Activated naive CD4-positive, alpha-beta T cell (primary cell): ENCODE measurements at regions not wholly inside any gene's neighbourhood (a gene's known extent, or its start where the extent isn't known, plus 50 kb on each side); places are given as distances from the start of the nearest gene placed in this dataset.

Source experiments
- DNase-seq, 4 experiments: peaks; one replicate each; lab custom pipeline; 2025; lab: John Stamatoyannopoulos, UW

GRCh38 chr5:2569774-2570542 lies 181.5 kb downstream of the IRX2 start:
- DNase-seq, result no peak

- DNase-seq, result no peak
These were observed 182.3 kb downstream of the IRX2 start for GRCh38 chr5:2569176-2569575.

- no peak for DNase-seq
These were observed 185.2 kb downstream of the IRX2 start for GRCh38 chr5:2566284-2566683.

- no peak for DNase-seq
These were observed 186.3 kb downstream of the IRX2 start for GRCh38 chr5:2565147-2565546.

GRCh38 chr5:2563046-2563445 lies 188.4 kb downstream of the IRX2 start:
- DNase-seq, result no peak

GRCh38 chr5:2562036-2562435 lies 189.4 kb downstream of the IRX2 start:
- DNase-seq, result no peak

- no peak for DNase-seq
These were observed 191.0 kb downstream of the IRX2 start for GRCh38 chr5:2560435-2560834.

- DNase-seq, result no peak
These were observed 194.0 kb downstream of the IRX2 start for GRCh38 chr5:2557435-2557834.

- DNase-seq, result no peak
These were observed 195.0 kb downstream of the IRX2 start for GRCh38 chr5:2556375-2556966.

- no peak for DNase-seq
These were observed 197.9 kb downstream of the IRX2 start for GRCh38 chr5:2553611-2554010.

- DNase-seq, result no peak
These were observed 201.0 kb downstream of the IRX2 start for GRCh38 chr5:2550509-2550908.

- no peak for DNase-seq
These were observed 201.6 kb downstream of the IRX2 start for GRCh38 chr5:2549900-2550299.

- no peak for DNase-seq
These were observed 202.1 kb downstream of the IRX2 start for GRCh38 chr5:2549354-2549753.

- DNase-seq, result no peak
These were observed 204.5 kb downstream of the IRX2 start for GRCh38 chr5:2546938-2547337.

- no peak for DNase-seq
These were observed 207.5 kb downstream of the IRX2 start for GRCh38 chr5:2544003-2544402.

GRCh38 chr5:2542821-2543220 lies 208.7 kb downstream of the IRX2 start:
- no peak for DNase-seq

- DNase-seq, result no peak
These were observed 209.5 kb downstream of the IRX2 start for GRCh38 chr5:2542026-2542425.

GRCh38 chr5:2538169-2538568 lies 213.3 kb downstream of the IRX2 start:
- DNase-seq, result no peak

GRCh38 chr5:2537378-2538145 lies 213.9 kb downstream of the IRX2 start:
- DNase-seq, result no peak

GRCh38 chr5:2536632-2537377 lies 214.7 kb downstream of the IRX2 start:
- DNase-seq, result no peak

- DNase-seq, result no peak
These were observed 216.5 kb downstream of the IRX2 start for GRCh38 chr5:2534970-2535369.

GRCh38 chr5:2534251-2534650 lies 217.2 kb downstream of the IRX2 start:
- DNase-seq, result no peak
